ENCODE measurements at regions not wholly inside any gene's neighbourhood (a gene's known extent, or its start where the extent isn't known, plus 50 kb on each side); places are given as distances from the start of the nearest gene placed in this dataset.

DNA sequence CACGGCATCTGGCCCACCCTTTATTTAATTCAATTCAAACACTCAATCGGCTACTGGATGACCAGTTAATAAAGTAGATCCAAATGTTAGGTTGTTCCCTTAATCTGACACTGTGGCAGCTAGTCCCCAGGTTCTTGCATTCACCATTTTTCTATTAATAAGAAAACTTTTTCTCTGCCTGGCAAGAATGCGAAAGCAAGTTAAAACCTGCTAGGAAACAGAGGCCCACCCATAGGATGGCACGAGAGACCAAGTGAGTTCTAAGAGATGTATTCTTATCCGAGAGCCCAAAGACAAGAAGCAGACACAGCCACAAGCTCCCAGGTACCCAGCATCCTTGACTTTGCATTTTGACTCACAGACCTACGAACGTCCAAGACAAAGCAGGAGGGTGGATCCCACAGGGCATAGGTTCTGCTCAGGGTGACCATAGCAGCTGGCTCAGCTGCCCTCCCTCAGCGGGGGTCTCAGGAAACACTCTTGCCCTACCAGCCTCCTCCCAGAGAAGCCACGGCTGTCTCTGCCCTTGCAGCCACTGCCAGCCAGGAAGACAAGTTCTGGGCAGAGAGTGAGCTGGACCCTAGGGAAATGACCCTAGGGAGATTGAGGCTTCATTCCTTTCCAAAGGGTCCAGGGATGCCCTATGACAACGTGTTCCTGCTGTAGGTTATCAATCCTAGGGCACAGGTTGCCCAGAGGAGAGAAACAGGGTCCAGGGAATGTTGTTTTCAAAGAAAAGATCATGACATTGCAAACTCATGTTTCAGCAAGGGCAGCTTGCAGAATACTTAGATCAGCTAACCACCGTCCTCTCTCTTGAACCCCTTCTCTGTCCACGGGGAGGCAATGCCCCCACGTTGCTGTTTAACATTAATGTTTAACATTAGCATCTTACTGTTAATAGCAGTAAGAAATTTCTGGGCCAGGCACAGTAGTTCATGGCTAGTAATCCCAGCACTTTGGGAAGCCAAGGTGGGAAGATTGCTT, 147.2 kb upstream of the ZNF507 start:
- TF ChIP-seq, protein P1, sequence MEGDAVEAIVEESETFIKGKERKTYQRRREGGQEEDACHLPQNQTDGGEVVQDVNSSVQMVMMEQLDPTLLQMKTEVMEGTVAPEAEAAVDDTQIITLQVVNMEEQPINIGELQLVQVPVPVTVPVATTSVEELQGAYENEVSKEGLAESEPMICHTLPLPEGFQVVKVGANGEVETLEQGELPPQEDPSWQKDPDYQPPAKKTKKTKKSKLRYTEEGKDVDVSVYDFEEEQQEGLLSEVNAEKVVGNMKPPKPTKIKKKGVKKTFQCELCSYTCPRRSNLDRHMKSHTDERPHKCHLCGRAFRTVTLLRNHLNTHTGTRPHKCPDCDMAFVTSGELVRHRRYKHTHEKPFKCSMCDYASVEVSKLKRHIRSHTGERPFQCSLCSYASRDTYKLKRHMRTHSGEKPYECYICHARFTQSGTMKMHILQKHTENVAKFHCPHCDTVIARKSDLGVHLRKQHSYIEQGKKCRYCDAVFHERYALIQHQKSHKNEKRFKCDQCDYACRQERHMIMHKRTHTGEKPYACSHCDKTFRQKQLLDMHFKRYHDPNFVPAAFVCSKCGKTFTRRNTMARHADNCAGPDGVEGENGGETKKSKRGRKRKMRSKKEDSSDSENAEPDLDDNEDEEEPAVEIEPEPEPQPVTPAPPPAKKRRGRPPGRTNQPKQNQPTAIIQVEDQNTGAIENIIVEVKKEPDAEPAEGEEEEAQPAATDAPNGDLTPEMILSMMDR (IDR thresholded peaks at IDR 0.05; ENCODE audit: low read depth, low read length, missing input control), result no peak
- TF ChIP-seq, protein P2, sequence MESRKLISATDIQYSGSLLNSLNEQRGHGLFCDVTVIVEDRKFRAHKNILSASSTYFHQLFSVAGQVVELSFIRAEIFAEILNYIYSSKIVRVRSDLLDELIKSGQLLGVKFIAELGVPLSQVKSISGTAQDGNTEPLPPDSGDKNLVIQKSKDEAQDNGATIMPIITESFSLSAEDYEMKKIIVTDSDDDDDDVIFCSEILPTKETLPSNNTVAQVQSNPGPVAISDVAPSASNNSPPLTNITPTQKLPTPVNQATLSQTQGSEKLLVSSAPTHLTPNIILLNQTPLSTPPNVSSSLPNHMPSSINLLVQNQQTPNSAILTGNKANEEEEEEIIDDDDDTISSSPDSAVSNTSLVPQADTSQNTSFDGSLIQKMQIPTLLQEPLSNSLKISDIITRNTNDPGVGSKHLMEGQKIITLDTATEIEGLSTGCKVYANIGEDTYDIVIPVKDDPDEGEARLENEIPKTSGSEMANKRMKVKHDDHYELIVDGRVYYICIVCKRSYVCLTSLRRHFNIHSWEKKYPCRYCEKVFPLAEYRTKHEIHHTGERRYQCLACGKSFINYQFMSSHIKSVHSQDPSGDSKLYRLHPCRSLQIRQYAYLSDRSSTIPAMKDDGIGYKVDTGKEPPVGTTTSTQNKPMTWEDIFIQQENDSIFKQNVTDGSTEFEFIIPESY (IDR thresholded peaks at IDR 0.05), result no peak
- TF ChIP-seq, protein P3, sequence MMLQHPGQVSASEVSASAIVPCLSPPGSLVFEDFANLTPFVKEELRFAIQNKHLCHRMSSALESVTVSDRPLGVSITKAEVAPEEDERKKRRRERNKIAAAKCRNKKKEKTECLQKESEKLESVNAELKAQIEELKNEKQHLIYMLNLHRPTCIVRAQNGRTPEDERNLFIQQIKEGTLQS (IDR thresholded peaks at IDR 0.05), result no peak
- TF ChIP-seq FOXA1 (IDR thresholded peaks at IDR 0.05) (no peak), TAF1 (conservative IDR thresholded peaks at IDR 0.05) (no peak), RXRA (IDR thresholded peaks at IDR 0.05) (no peak)
